Stimulated activated CD4-positive, alpha-beta T cell treated with anti-CD3 and anti-CD28 coated beads, Interleukin-12 subunit alpha, Interleukin-12 subunit beta, amount 100 ng/mL, for 24 hours (primary cell): ENCODE measurements at regions not wholly inside any gene's neighbourhood (a gene's known extent, or its start where the extent isn't known, plus 50 kb on each side); places are given as distances from the start of the nearest gene placed in this dataset.

ENCODE experiments used
- DNase-seq, 2 experiments: peaks; one replicate each; pipeline ENCODE4 v3.0.0-alpha.2; 2020; ENCODE audit warnings: low read depth in 2 of 2

DNA sequence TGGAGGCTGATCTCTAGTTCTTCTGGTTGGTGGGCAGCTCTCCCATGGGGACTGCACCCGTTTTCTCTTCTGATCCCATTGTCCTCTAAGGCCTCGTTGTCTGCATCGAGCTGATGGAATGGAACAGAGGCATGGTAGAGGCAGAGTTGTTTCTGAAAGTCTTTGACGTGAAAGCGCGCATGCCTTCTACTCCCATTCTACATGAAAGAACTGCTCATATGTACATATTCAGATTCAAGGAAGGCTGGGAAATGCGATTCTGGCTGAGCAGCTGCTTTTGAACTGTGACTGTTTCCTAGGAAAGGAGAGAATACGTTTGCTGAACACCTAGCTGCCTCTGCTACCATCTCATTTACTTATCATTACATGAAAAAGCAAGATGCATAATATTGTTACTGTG is 815.2 kb downstream of the QKI start:
- no peak for DNase-seq

GRCh38 chr6:164227952-164228522 is 813.5 kb downstream of the QKI start:
- DNase-seq: no peak

DNA sequence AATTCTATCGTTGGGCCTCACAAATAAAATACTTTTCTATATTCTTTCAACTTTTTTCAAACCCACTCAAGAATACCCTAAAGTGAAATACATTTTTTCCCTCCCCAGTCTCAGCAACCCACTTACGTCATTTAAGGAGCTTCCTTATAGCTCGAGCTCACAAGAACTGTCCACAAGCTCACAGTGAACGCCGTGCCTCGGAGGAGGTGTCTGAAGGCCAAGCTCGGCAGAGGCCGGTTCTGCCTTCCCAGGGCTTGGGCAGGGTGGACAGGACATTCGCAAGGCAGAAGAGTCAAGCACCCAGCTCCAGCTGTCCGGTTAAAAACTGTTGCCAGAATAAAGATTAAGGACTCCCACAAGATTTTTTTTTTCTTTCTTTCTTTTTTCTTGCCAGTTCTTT is 802.3 kb downstream of the QKI start:
- DNase-seq: no peak

- no peak for DNase-seq
Observed at GRCh38 chr6:164216368-164216767, 801.9 kb downstream of the QKI start.

- no peak for DNase-seq
Observed at GRCh38 chr6:164214066-164214465, 799.5 kb downstream of the QKI start.

GRCh38 chr6:164211254-164211653 is 796.7 kb downstream of the QKI start:
- no peak for DNase-seq

DNA sequence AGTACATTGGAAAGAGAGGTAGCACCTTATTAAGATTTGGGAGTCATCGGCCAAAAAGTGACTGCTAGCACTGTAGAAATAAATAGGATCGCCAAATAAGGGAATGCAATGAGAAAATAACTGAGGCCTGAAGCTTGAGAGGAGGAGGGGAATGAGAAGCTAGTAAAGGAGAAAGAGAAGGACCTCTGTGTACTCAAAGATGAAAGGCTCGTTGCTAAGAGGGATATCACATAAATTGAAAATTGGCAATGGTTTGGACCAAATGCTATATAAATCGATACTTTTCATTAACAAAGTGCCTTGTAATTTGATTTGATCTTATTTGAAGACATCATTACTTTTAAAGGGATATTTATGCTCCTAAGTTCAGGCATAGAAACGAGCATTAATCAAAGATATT is 796.3 kb downstream of the QKI start:
- DNase-seq: no peak

DNA sequence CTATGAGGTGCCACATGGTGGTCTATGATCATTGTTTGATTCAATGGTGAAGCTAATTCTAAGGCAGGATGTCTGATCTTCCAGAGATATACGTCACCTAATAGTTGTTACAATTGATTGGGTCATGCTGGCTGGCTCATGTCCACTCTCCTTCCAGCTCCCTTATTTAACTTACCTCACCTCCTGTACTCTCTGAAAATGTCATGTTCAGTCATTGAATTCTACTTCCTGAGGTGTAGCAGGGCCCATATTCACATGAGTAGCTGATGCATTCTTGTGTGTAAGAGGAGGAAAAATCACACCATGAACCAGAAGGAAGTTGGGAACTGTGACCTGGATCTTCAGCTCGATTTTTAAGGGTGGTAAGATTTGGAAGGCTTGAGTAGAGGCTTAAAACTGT is 795.8 kb downstream of the QKI start:
- DNase-seq: no peak

- DNase-seq: no peak
Observed at GRCh38 chr6:164208371-164208770, 793.9 kb downstream of the QKI start.

DNA sequence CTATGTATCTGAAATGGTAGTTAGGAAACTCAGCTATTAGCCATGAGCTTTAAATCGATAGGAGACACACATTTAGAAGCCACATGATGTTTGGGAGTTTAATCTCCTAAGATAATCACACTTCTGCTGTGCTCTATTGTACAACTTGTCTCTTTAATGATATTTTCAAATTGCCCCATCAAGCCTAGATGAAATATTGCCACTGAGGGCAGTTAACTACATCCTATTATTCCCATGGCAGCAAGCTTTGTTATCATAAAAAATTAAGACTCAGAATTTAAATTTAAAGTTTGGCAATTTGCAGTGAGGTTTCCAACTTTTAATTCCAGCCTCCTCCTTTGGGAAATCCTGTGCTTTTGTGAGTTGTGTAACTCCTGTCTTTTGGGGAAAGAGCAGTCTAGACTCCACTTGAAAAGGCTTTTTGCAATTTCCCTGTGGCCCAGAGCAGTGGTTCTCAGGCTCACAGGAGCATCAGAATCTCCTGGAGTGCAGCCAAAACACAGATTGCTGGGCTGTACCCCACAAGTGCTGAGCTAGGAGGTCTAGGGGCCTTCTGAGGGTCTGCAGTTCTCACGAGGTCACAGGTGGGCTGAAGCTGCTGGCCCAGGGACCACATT is 792.4 kb downstream of the QKI start:
- no peak for DNase-seq

- no peak for DNase-seq
Observed at GRCh38 chr6:164200071-164200470, 785.6 kb downstream of the QKI start.

- no peak for DNase-seq
Observed at GRCh38 chr6:164195942-164196281, 781.4 kb downstream of the QKI start.

DNA sequence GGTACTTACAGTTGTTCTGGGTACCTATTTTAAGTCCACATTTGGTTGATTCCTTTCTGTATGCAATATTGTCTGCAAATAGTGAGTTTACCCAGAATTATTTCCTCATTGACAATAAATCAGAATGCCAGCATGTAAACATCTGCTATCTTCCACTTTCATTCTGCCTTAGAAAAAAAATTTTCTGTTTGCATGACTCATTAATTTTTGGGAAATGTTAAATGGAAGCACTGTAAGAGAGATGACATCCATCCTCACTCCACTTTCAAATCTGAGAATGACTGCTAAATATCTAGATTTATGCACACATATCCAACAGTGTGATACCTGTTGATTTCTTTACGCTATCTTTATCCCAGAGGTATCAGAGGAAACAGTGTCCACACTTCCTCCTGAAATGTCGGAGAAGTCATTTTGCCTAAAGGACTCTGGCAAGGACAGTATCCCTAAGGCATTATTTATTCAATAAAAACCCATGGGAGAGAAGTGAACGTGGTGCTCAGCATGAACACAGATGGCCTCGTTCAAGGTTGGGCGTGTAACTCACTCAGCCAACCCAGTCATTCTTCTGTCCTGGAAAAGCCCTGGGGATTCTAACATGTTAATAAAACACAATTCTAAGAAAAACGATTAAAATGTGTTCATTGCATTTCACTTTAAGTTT is 780.9 kb downstream of the QKI start:
- no peak for DNase-seq

DNA sequence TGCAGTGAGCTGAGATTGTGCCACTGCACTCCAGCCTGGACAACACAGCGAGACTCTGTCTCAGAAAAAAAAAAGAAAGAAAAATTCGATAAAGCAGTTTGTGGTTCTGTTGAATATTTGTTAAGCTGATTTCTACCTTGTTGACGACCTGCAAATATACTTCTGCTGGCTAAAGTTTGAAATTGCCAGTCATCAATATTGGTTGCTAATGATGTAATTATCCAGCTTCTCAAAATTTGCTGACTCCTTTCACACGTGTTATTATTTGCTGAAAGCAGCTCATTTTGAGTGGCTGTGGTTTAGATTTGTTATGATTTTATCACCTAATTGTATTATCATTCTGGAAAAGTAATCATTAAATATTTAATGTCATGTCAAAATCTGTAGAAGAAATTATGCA is 774.3 kb downstream of the QKI start:
- no peak for DNase-seq

DNA sequence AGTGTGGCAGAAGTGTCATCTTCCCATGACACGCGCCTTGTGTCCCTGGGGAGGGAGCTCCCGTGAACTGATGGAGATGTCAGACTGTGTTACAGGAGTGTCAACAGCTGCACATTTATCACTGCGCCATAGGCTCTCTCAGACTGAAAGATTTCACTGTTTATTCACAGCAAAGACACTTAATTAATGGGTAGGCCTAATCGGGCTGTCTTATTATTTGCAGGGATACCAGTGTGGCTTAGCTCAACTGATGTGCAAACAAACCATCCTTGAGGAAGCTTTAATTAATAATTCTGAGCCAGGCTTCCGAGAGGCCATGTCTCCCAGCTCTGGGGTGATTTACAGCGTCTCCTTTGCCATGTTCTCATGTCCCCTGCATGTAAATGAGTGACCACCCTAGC is 771.0 kb downstream of the QKI start:
- no peak for DNase-seq

DNA sequence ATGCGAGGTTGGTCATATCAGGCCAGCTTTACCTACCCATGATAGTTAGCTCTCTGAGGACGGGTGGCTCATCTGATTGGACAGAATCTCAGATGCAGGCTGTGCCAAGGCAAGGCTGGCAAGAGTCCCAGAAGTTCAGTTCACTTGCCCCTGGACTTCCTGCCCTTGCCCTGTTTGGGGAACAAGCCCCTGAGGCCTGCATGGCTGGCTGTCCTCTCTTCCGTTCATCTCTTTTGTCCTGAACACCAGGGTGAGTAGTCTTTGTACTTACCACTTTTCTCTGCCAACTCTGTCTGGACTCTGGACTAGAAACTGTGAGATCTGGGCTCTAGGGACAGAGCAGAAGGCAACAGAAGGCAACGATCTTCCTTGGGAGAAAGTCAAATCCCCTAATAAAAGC is 769.9 kb downstream of the QKI start:
- no peak for DNase-seq

GRCh38 chr6:164183556-164184123 is 769.1 kb downstream of the QKI start:
- no peak for DNase-seq

DNA sequence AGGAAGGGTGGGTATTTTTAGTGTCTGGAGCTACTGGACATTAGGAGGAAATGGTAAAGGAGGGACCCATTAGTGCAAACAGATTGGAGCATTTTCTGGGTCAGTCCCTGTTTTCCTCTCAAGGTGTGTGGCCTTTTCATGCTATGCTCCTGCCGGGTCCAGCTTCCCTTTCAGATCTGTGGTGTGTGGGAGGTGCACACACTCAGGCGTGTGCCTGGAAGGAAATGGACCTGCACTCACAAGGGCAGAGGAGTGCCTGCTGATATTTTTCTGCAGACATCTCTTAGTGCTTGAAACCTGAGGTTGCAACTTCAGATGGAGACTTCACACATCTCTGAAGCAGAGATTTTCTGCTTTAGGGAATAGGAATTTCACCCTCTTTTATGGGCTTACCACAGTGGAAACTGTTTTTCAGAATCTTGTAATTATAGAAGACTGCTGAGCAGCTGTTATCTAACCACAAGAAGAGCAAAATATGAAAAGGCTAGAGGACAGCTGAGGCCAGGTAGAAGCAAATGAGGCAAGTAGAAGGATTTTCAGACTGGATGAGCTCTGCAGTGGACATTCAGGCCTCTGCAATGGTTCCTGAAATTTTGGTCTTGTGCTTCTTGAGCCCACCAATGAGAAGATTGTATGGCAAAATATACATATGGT is 764.3 kb downstream of the QKI start:
- no peak for DNase-seq

DNA sequence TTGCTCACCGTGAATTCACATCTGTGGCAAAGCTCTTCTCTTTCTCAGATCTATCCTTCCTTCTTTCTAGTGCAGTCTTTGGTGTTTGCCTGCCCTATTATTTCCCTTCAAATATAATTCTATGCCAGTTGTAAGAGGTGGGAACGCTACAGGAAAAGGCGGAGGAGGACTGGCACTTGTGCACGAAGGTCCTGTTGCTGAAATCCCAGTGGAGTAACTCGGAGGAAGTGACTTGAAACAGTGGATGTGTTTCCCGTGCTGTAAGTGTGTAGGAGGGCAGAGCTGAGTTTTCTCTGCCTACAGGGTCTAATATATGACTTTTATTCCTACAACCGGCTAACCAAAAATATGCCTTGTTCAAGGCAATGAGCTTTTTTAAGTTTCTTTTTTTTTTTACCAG is 754.8 kb downstream of the QKI start:
- no peak for DNase-seq

DNA sequence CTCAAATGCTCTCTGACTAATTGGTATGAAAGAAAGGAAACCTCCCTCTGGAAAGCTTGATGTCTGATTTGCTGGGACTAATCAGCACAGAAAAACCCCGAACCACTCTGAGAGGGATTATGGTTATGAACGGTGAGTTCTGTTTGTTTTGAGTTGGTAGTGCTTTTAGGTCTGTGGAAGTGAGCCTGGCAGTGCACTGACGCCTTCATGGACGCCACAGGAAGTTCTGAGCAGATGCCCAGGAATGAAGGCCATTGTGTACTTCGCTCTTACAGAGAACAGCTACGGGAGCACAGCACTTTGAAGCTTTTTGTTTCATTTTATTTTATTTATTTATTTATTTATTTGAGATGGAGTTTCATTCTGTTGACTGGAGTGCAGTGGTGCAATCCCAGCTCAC is 754.1 kb downstream of the QKI start:
- DNase-seq: no peak

DNA sequence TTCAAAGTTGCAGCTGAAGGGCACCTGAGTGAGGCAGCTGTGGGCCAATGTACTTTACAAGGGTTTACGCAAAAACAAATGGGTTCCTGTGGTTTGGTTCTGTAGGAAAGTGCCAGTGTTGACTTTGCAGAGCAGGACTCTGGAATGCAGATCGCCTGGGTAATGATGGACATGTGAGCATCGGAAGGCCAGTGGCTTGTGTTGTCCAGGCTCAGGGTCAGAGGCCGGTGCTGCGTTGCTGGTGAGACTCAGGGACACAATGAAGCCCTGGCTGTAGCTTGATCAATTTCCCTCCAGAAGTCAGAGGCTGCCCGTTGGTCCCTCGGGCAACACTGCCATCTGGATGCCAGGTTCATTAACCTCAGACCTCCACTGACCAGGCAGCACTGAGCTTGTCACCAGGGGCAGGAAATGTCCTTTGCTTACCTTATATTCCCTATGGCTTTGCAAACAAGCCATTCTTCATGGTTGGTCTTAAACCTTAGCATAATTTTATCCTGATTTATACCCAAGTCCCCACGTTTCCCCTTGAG is 753.4 kb downstream of the QKI start:
- DNase-seq: no peak

DNA sequence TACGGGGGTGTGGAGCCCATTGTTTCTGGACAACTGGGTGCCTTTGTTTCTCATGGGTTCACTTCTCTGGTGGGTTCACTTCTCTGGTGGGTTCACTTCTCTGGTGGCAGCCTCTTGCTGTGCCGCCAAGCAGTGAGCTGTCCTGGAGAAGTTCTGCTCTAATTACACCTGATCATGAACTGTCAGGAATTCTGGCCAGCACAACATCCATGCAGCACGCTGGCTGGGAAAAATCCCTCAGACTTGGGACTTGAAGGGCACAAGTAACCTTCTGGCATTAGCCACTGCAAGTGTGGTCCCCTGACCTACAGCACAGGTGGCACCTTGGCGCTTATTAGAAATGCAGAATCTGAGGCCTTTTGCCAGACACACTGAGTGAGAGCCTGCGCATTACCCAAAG is 752.5 kb downstream of the QKI start:
- DNase-seq: no peak

DNA sequence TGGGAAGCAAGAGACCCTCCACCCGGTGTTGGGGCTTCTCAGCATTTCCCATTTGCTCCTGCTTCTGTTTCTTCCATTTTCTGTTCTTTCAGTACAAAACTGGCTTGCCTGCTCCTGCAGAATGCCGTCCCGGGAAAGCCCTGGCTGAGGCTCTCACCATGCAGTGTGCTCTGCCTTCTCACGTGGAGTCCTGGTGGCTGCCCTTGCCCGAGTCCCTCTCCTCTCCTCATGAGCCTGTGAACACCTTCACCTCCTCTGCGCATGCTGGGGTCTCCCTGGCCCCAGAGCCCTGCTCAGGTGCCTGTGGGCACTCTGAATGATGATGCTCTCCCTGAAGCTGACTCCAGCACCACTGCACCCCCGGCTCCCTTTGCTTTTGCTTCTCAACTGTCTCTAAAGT is 752.0 kb downstream of the QKI start:
- DNase-seq: no peak
